GM23338 (cell line): ENCODE measurements at regions not wholly inside any gene's neighbourhood (a gene's known extent, or its start where the extent isn't known, plus 50 kb on each side); places are given as distances from the start of the nearest gene placed in this dataset.

Source experiments
- ATAC-seq: fragments of 200-7000 bp; cut with Tn5 transposase; 3 replicates; pipeline ENCODE4 v1.9.1; 2020
- DNase-seq: peaks from one replicate; pipeline ENCODE4 v3.0.0-alpha.2; 2015; ENCODE audit warnings: low spot score
- H2AFZ ChIP-seq: fragments of 200-600 bp; sonication (generic); 2 replicates; pipeline ENCODE4 v1.8.0; 2016; ENCODE audit warnings: antibody characterized with exemption, mild to moderate bottlenecking, moderate library complexity
- H3F3A ChIP-seq: fragments of 200-600 bp; sonication (generic); replicated peaks from 2 replicates; pipeline ENCODE4 v1.8.0; 2017; ENCODE audit warnings: antibody characterized with exemption, mixed run types, low read depth
- H3K27ac ChIP-seq: fragments of 200-600 bp; sonication (generic); 2 replicates; pipeline ENCODE4 v1.6.1; 2016; ENCODE audit warnings: low read depth
- H3K27me3 ChIP-seq: fragments of 200-600 bp; sonication (generic); 2 replicates; pipeline ENCODE4 v1.8.0; 2016; ENCODE audit warnings: mild to moderate bottlenecking, mixed run types, moderate library complexity; ENCODE audit not compliant: insufficient read depth
- H3K36me3 ChIP-seq: fragments of 200-600 bp; sonication (generic); 2 replicates; pipeline ENCODE4 v1.8.0; 2016; ENCODE audit warnings: mild to moderate bottlenecking; ENCODE audit not compliant: insufficient read depth
- H3K4me1 ChIP-seq: fragments of 200-600 bp; sonication (generic); 2 replicates; pipeline ENCODE4 v1.8.0; 2016; ENCODE audit warnings: mild to moderate bottlenecking, moderate library complexity; ENCODE audit not compliant: insufficient read depth
- H3K4me2 ChIP-seq: fragments of 200-600 bp; sonication (generic); 2 replicates; pipeline ENCODE4 v1.7.1; 2017; ENCODE audit warnings: mixed run types
- H3K4me3 ChIP-seq: fragments of 200-600 bp; sonication (generic); 2 replicates; pipeline ENCODE4 v1.6.1; 2016; ENCODE audit warnings: mixed run types
- H3K79me2 ChIP-seq: fragments of 200-600 bp; sonication (generic); replicated peaks from 2 replicates; pipeline ENCODE4 v1.8.0; 2017; ENCODE audit warnings: mild to moderate bottlenecking; ENCODE audit not compliant: insufficient read depth
- H3K9me2 ChIP-seq: fragments of 200-600 bp; sonication (generic); 2 replicates; pipeline ENCODE4 v1.8.0; 2017; ENCODE audit not compliant: insufficient read depth
- H4K20me1 ChIP-seq: fragments of 200-600 bp; sonication (generic); replicated peaks from 2 replicates; pipeline ENCODE4 v1.8.0; 2017; ENCODE audit warnings: mild to moderate bottlenecking; ENCODE audit not compliant: insufficient read depth
- H3K27ac Mint-ChIP-seq: 2 replicates; pipeline ENCODE4 v1.8.0; 2020; ENCODE audit warnings: inconsistent platforms, mild to moderate bottlenecking, moderate library complexity, mixed read lengths
- H3K27me3 Mint-ChIP-seq: 3 replicates; pipeline ENCODE4 v1.8.0; 2022; ENCODE audit warnings: low read depth, mild to moderate bottlenecking, moderate library complexity, mixed read lengths, inconsistent platforms; ENCODE audit not compliant: insufficient read depth, poor library complexity
- H3K36me3 Mint-ChIP-seq: 3 replicates; pipeline ENCODE4 v1.8.0; 2021; ENCODE audit warnings: low read depth, mild to moderate bottlenecking, inconsistent platforms, moderate library complexity, mixed read lengths
- H3K4me1 Mint-ChIP-seq: 3 replicates; pipeline ENCODE4 v1.8.0; 2020; ENCODE audit warnings: mild to moderate bottlenecking, inconsistent platforms, mixed read lengths
- H3K4me3 Mint-ChIP-seq: 3 replicates; pipeline ENCODE4 v1.8.0; 2021; ENCODE audit warnings: moderate library complexity, mild to moderate bottlenecking, inconsistent platforms, mixed read lengths
- H3K9me3 Mint-ChIP-seq: 3 replicates; pipeline ENCODE4 v1.8.0; 2020; ENCODE audit warnings: moderate library complexity, mild to moderate bottlenecking, inconsistent platforms, mixed read lengths
- CREB1 ChIP-seq: fragments of 250-450 bp; sonication (Bioruptor Pico); IDR thresholded peaks from 2 replicates; pipeline ENCODE4 v1.5.0; 2020; ENCODE audit warnings: low read depth, mild to moderate bottlenecking, moderate library complexity
- CTCF ChIP-seq, 2 experiments: fragments of 200-600 bp in 1 of 2; sonication (generic) in 1 of 2; conservative IDR thresholded peaks; 2 replicates each; pipeline versions ENCODE4 v1.5.1 to v1.6.1; 2016 to 2017; ENCODE audit warnings: antibody characterized with exemption in 2 of 2, low read depth in 2 of 2, mild to moderate bottlenecking in 2 of 2, moderate library complexity in 1 of 2
- ETS1 ChIP-seq: IDR thresholded peaks from 2 replicates; pipeline ENCODE4 v1.6.1; 2016; ENCODE audit warnings: antibody characterized with exemption
- EZH2 ChIP-seq: fragments of 200-600 bp; sonication (generic); IDR thresholded peaks from one replicate; pipeline ENCODE4 v1.8.0; 2017; ENCODE audit warnings: antibody characterized with exemption, mild to moderate bottlenecking, low read depth; ENCODE audit not compliant: unreplicated experiment
- JUNB ChIP-seq: IDR thresholded peaks from one replicate; pipeline ENCODE4 v1.6.1; 2016; ENCODE audit warnings: antibody characterized with exemption; ENCODE audit not compliant: unreplicated experiment
- NANOG ChIP-seq: IDR thresholded peaks from 2 replicates; pipeline ENCODE4 v1.6.1; 2016; ENCODE audit warnings: antibody characterized with exemption, borderline replicate concordance
- POLR2AphosphoS5 ChIP-seq: IDR thresholded peaks from 2 replicates; pipeline ENCODE4 v1.6.1; 2016; ENCODE audit warnings: antibody characterized with exemption, low read depth
- REST ChIP-seq: IDR thresholded peaks from one replicate; pipeline ENCODE4 v1.6.1; 2018; ENCODE audit warnings: antibody characterized with exemption; ENCODE audit not compliant: unreplicated experiment
- STAT1 ChIP-seq: IDR thresholded peaks from one replicate; pipeline ENCODE4 v1.6.1; 2016; ENCODE audit warnings: antibody characterized with exemption; ENCODE audit not compliant: unreplicated experiment
- ZNF114 ChIP-seq: fragments of 250-450 bp; sonication (Bioruptor Pico); IDR thresholded peaks from 2 replicates; pipeline ENCODE4 v1.5.0; 2020; ENCODE audit warnings: mild to moderate bottlenecking, moderate library complexity
- ZNF331 ChIP-seq: fragments of 250-450 bp; sonication (Bioruptor Pico); IDR thresholded peaks from 2 replicates; pipeline ENCODE4 v1.5.0; 2020; ENCODE audit warnings: low read depth, mild to moderate bottlenecking, moderate library complexity

GRCh38 chr10:90403211-90404000 lies 454.4 kb downstream of the HTR7 start:
- Mint-ChIP-seq H3K27ac (no peak overlapping the region), H3K4me3 (no peak overlapping the region), H3K27me3 (no peaks in the 10 kb centered on the region), H3K36me3 (no peaks in the 10 kb centered on the region), H3K4me1 (peaks cover 4% of the 10 kb centered on the region; the same call in 1 of the 3 replicates), H3K9me3 (no peaks in the 10 kb centered on the region)
- Histone ChIP-seq H3K4me3 (no peak overlapping the region), H3K9me2 (no peaks in the 10 kb centered on the region), H4K20me1 (no peaks in the 10 kb centered on the region), H3K36me3 (no peaks in the 10 kb centered on the region), H3F3A (no peaks in the 10 kb centered on the region), H3K79me2 (no peaks in the 10 kb centered on the region), H3K4me2 (no peak overlapping the region), H3K27me3 (no peaks in the 10 kb centered on the region), H3K4me1 (no peaks in the 10 kb centered on the region), H3K27ac (no peak overlapping the region), H2AFZ (no peak overlapping the region)
- ATAC-seq (no peak), DNase-seq (no peak)
- TF ChIP-seq EZH2, result no peak
- no peak for TF ChIP-seq POLR2AphosphoS5
- no peak for TF ChIP-seq ZNF114 (CRISPR knock-in tag)
- no peak for TF ChIP-seq ZNF331 (CRISPR knock-in tag)

- ATAC-seq (no peak), DNase-seq (peak; percentile 4)
- H3K4me1 Mint-ChIP-seq, result peaks cover 4% of the 10 kb centered on the region; the same call in 1 of the 3 replicates
- Histone ChIP-seq H3F3A (no peaks in the 10 kb centered on the region), H3K36me3 (no peaks in the 10 kb centered on the region; the same call in 1 of the 2 replicates), H3K27ac (no peak overlapping the region), H3K4me3 (no peak overlapping the region), H2AFZ (no peak overlapping the region), H3K4me1 (no peaks in the 10 kb centered on the region), H4K20me1 (no peaks in the 10 kb centered on the region), H3K9me2 (no peaks in the 10 kb centered on the region), H3K27me3 (no peaks in the 10 kb centered on the region), H3K79me2 (no peaks in the 10 kb centered on the region), H3K4me2 (no peak overlapping the region)
- H3K36me3 Mint-ChIP-seq, result peaks cover 18% of the 10 kb centered on the region
- H3K27ac Mint-ChIP-seq, result peak overlapping the region; percentile 21; the same call in 1 of the 2 replicates
- no peak overlapping the region for H3K4me3 Mint-ChIP-seq
- peaks cover 1% of the 10 kb centered on the region for H3K27me3 Mint-ChIP-seq
- peaks cover 12% of the 10 kb centered on the region for H3K9me3 Mint-ChIP-seq
- TF ChIP-seq JUNB, result no peak
- no peak for TF ChIP-seq ZNF114 (CRISPR knock-in tag)
- no peak for TF ChIP-seq POLR2AphosphoS5
- no peak for TF ChIP-seq EZH2
- no peak for TF ChIP-seq CREB1 (CRISPR knock-in tag)
- TF ChIP-seq STAT1, result no peak
- TF ChIP-seq ZNF331 (CRISPR knock-in tag), result no peak
- no peak for TF ChIP-seq REST
- TF ChIP-seq NANOG, result no peak
- TF ChIP-seq CTCF (conservative IDR thresholded peaks at IDR 0.05; ENCODE audit: low read depth in 2 of 2), result no peak
- no peak for TF ChIP-seq ETS1
Observed at GRCh38 chr10:90407131-90407530, 450.7 kb downstream of the HTR7 start.
